NOMO-1 (cell line): ENCODE measurements at regions not wholly inside any gene's neighbourhood (a gene's known extent, or its start where the extent isn't known, plus 50 kb on each side); places are given as distances from the start of the nearest gene placed in this dataset.
"Not testable (repeated sequence)": the region's sequence is repeated elsewhere in the genome, so short reads cannot be mapped to it uniquely, and the experiment has no call there.

ENCODE experiments used
- DNase-seq, 2 experiments: peaks; one replicate each; lab custom pipeline; 2025; ENCODE audit not compliant: unreplicated experiment in 2 of 2; lab: John Stamatoyannopoulos, UW

DNA sequence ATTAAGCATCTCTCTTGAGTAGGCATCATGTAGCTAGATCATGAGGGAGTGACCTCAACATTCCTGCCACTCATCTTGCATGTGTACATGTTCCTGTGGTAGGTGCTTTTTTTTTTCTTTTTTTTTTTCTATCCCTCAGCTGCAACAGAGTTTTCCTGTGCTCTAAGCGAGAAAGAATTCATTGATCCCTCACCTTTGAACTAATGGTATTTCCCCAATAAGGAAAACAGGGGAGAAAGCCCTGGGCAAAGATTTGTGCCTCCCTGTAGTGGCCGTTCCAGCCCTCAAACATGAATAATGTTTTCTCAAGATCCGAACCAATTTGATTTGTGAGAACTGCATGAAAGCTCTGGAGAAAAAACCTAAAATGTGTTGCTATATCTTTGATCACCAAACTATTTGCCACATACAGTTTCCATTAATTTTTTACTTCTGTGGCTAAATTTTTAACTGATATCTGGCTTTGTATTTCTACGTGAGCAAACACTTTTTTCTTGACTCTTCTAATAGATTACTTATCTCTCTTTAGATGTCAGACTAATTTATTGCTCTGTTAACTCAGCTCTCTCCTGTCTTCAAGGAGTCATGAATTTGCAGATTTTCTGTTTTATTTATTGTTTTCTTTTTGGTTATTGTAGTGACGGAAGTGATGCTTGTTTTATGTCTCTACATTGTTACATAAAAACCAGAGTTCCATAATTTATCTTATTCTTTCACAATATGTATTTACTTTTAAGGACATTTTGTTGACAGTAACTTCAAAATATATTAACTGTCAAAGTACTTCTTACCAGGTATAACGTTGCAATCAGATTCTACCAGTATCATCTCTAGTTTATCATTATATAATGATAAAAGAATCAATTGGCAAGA lies 1396.5 kb downstream of the OTOL1 start:
- DNase-seq = no peak

GRCh38 chr3:162897291-162897690 lies 1400.7 kb downstream of the OTOL1 start:
- DNase-seq = no peak

- no peak for DNase-seq
Observed at GRCh38 chr3:162932503-162932902, 1435.9 kb downstream of the OTOL1 start.

DNA sequence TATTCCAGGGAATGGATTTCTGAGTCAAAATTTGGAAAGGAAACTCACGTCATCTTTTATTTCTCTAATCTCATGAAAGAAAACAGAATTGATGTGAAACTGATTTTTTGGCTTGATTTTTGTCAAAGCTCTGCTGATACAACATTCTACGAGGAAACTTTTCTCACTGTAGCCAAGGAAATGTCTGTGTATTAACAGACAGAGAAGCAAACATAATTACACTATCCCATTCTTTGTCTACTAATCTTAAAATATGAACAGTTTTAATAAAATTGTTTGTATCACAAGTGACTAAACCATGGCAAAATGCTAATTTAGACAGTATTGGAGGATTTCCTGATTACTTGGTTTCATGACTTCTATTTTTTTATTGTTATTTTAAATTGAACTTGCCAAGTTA lies 1437.0 kb downstream of the OTOL1 start:
- DNase-seq = no peak

DNA sequence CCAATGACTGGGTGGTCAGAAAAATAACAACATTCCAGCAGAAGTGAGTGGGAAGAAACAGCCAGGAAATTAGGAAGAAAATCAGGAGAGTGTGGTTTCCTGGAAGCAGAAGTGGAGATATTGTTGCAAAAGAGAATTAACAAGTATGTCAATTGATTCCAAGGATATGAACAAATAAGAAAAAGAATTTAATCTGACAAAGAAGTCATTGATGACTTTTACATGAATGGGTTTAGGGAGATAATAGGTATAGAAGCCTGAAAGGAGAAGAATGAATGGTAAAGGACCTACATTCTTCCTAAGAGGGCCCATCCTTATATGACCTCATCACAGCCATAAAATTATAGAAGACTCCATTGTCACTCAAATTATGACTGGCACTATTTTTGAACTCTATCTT lies 1440.1 kb downstream of the OTOL1 start:
- DNase-seq = no peak

GRCh38 chr3:162938083-162938482 lies 1441.5 kb downstream of the OTOL1 start:
- no peak for DNase-seq

DNA sequence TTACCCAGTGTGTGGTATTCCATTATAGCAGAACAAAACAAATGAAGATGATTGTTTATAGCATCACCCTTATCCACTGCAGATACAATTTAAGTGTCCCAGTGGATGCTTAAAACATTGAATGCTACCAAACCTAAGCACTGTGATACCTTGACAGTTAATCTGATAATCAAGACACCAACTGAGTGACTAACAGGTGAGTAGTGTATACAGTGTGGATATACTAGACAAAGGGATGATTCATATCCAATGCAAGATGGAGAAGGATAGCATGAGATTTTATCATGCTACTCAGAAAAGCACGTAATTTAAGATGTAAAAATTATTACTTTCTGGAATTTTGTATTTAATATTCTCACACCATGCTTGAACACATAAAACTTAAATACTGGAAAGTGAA lies 1449.0 kb downstream of the OTOL1 start:
- DNase-seq = no peak

- no peak for DNase-seq
Observed at GRCh38 chr3:162956711-162957110, 1460.1 kb downstream of the OTOL1 start.

DNA sequence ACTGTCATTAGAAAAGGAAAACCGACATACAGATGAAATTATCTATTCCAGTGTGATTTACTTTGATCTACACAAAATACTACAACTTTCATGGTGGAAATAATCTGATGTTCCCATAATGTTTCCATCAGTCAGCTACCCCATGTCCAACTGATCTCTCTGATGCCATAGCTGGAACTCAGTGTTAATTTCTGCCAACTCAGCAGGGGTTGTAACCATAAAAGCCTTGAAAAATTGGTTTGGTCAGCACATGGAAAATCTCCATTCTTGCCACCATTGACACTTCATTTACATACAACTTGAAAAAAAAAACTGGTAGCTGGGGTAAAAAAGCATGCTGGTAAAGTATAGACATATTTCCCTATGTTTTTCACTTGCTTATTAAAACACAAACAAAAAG lies 1463.7 kb downstream of the OTOL1 start:
- DNase-seq = no peak

- no peak for DNase-seq
Observed at GRCh38 chr3:162970292-162970691, 1473.7 kb downstream of the OTOL1 start.

DNA sequence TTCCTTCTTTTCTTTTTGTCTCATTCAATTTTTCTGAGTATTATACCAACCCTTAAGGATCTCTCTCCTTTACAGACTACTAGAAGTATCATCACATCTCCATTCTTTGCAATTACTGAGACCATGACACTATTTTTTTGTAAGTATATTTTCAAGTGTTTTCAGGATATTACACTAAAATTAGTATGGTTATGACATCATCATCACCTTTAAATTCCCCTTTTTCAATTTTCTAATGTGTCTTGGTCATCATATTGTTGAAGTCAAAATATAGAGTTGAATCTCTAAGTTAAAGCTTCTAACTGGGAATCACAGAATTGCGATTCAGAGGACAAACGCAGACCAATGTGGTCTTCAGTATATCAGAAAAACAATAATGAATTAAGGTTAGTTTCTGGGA lies 1475.1 kb downstream of the OTOL1 start:
- no peak for DNase-seq

DNA sequence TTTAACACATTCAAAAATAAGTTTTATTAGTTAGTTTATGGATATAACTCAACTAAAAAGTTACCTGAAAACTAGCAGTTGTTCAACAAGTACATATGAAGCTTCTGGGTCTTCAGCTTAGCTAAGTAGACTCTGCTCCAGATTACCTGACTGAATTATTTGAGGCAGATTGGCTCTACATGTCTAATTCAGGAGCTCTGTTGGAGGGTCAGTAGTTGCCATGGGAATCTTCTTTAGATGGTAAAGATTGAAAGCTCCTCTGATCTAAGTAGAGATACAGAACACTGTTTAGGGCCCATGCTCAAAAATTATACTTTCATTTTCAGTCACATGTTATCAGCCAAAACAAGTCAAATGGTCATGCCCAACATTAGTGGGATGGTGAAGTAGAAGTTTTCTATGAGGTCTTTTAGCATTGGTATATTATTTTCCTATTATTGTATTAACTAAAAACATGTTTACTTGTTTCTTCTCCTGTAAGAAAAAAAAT lies 1476.9 kb downstream of the OTOL1 start:
- DNase-seq = no peak

GRCh38 chr3:162978136-162978535 lies 1481.5 kb downstream of the OTOL1 start:
- no peak for DNase-seq

DNA sequence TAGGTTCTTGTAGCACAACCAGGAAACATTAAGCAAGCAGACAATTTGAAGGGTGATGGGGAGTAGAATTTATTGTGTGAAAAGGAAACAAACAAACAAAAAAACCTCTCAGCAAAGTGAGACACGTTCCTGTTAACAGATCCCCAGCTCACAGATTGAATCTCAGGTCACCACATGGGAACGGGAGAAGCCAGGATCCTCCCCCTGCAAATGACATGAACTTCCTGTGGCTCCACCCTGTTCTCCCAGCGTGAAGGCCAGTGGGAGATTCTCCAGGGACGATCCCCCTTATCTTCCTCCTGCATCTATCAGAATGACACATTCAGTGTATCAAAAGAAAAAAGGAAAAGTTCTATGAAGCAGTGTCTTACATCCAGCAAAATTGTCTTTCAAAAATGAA lies 1488.1 kb downstream of the OTOL1 start:
- DNase-seq = no peak

- DNase-seq = not testable (repeated sequence)
Observed at GRCh38 chr3:162987085-162987794, 1490.6 kb downstream of the OTOL1 start.

DNA sequence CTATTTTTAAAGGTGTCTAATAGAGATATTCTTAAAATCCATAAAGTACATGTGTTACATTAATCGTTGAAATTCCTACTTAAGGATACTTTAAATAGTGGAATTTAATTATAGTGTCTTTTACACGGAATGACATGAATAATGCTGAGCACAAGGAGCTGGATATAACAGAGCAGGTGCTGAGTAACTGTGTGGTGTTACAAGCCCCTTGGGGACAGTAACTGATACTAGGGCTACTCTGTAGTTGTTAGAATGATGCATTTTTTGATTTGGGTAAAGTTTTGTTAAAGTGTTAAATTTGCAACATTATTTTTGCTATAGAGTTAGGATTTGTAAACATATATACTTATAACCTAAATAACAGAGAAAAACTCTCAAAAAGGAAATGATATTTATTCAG lies 1496.1 kb downstream of the OTOL1 start:
- DNase-seq = no peak

- no peak for DNase-seq
Observed at GRCh38 chr3:162994165-162994564, 1497.6 kb downstream of the OTOL1 start.

DNA sequence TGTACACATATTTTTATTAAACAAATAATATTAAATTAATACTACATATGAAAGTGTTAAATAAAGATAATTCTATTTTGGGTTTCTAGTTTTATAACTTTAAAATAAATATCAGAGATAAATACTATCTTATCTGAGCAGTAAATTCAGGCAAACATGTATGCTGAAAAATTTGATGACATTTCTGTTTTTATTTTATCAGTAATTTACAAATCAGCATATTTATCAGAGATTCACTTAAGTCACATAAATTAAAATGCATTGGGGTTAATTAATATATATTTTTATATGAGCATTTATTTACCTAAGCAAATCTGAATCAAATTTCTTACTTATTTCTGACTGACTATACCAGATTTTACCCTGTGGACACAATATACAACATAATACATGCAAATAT lies 1499.8 kb downstream of the OTOL1 start:
- no peak for DNase-seq

DNA sequence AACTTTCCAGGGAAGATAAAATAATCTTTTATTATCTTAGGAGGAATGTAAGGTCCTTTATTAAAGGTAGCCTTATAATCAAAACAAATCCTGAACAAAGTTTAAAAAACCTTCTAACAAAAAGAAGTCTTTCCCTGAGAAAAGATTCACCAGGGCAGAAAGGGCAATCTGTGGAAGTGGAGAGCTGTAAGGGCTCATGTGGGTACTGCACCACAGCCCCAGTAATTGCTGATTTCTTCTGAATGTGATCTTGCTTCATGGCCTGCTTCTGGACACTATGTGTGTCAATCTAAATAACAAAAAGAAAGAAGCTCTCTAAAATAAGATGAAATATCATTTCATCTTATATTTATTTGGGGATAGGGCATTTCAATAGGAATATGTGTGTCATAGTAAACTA lies 1501.6 kb downstream of the OTOL1 start:
- no peak for DNase-seq

GRCh38 chr3:163011596-163011995 lies 1515.0 kb downstream of the OTOL1 start:
- no peak for DNase-seq

DNA sequence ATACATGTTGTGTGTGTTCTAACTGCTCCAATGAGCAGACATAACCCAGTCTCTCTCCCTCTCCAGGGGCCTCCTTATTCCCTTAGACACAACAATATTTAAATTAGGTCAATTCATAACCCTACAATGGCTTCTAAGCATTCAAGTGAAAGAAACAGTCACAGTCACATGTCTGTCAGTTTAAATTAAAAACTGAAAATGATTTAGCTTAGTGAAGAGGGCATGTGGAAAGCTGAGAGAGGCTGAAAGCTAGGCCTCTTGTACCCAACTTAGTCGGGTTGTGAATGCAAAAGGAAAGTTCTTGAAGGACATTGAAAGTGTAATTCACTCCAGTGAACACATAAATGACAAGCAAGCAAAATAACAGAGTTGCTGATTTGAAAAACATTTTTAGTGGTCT lies 1519.6 kb downstream of the OTOL1 start:
- no peak for DNase-seq

GRCh38 chr3:163018067-163018466 lies 1521.5 kb downstream of the OTOL1 start:
- no peak for DNase-seq
